HG03159 (cell line): ENCODE measurements at regions not wholly inside any gene's neighbourhood (a gene's known extent, or its start where the extent isn't known, plus 50 kb on each side); places are given as distances from the start of the nearest gene placed in this dataset.

Experiments
- ATAC-seq: cut with Tn5 transposase; IDR thresholded peaks from one replicate; pipeline ENCODE4 v1.9.1; 2021; ENCODE audit warnings: mild to moderate bottlenecking, moderate library complexity; ENCODE audit not compliant: unreplicated experiment

- ATAC-seq: no peak
These were observed 146.0 kb upstream of the PLEKHG7 start for GRCh38 chr12:92556637-92557421.

- peak; percentile 42 for ATAC-seq
These were observed 146.6 kb upstream of the PLEKHG7 start for GRCh38 chr12:92556141-92556540.

- ATAC-seq: no peak
These were observed 148.4 kb upstream of the PLEKHG7 start for GRCh38 chr12:92554158-92555073.

- no peak for ATAC-seq
These were observed 149.4 kb upstream of the PLEKHG7 start for GRCh38 chr12:92553389-92553788.

GRCh38 chr12:92552412-92553108 is 150.2 kb upstream of the PLEKHG7 start:
- ATAC-seq: no peak

GRCh38 chr12:92551853-92552397 is 150.9 kb upstream of the PLEKHG7 start:
- ATAC-seq: peak; percentile 50

GRCh38 chr12:92551210-92551609 is 151.6 kb upstream of the PLEKHG7 start:
- ATAC-seq: no peak

- no peak for ATAC-seq
These were observed 152.1 kb upstream of the PLEKHG7 start for GRCh38 chr12:92550661-92551060.

GRCh38 chr12:92550254-92550653 is 152.5 kb upstream of the PLEKHG7 start:
- no peak for ATAC-seq

GRCh38 chr12:92549516-92549915 is 153.3 kb upstream of the PLEKHG7 start:
- ATAC-seq: no peak

GRCh38 chr12:92547906-92548305 is 154.9 kb upstream of the PLEKHG7 start:
- ATAC-seq: no peak

GRCh38 chr12:92547420-92547819 is 155.4 kb upstream of the PLEKHG7 start:
- peak; percentile 4 for ATAC-seq

GRCh38 chr12:92546635-92547348 is 156.0 kb upstream of the PLEKHG7 start:
- peak; percentile 78 for ATAC-seq

GRCh38 chr12:92546259-92546634 is 156.5 kb upstream of the PLEKHG7 start:
- ATAC-seq: no peak

GRCh38 chr12:92544322-92544721 is 158.5 kb upstream of the PLEKHG7 start:
- ATAC-seq: no peak

- no peak for ATAC-seq
These were observed 158.9 kb upstream of the PLEKHG7 start for GRCh38 chr12:92543840-92544239.

GRCh38 chr12:92543359-92543758 is 159.4 kb upstream of the PLEKHG7 start:
- ATAC-seq: no peak

GRCh38 chr12:92541731-92542130 is 161.1 kb upstream of the PLEKHG7 start:
- ATAC-seq: no peak

GRCh38 chr12:92540782-92541423 is 161.9 kb upstream of the PLEKHG7 start:
- ATAC-seq: no peak
